Urinary bladder (tissue), 3 donors: ENCODE measurements at regions not wholly inside any gene's neighbourhood (a gene's known extent, or its start where the extent isn't known, plus 50 kb on each side); places are given as distances from the start of the nearest gene placed in this dataset.
"Not testable (repeated sequence)": the region's sequence is repeated elsewhere in the genome, so short reads cannot be mapped to it uniquely, and the experiment has no call there.

ENCODE experiments used
- DNase-seq: peaks from one replicate; pipeline ENCODE4 v3.0.0-alpha.2; 2015; ENCODE audit errors: extremely low spot score
- H3K27ac ChIP-seq: one replicate; pipeline ENCODE4 v1.5.1; 2013; ENCODE audit warnings: low read depth, mild to moderate bottlenecking, moderate library complexity
- H3K36me3 ChIP-seq: one replicate; pipeline ENCODE4 v1.6.1; 2013; ENCODE audit warnings: mild to moderate bottlenecking, moderate library complexity; ENCODE audit not compliant: insufficient read depth
- H3K4me1 ChIP-seq: one replicate; pipeline ENCODE4 v1.6.1; 2013; ENCODE audit warnings: mild to moderate bottlenecking, moderate library complexity; ENCODE audit not compliant: insufficient read depth
- H3K4me3 ChIP-seq: one replicate; pipeline ENCODE4 v1.5.1; 2013; ENCODE audit warnings: low read depth, low read length
- WGBS: extraction: QIAGEN DNeasy Blood & Tissue Kit; methylation state at CpG from one replicate; pipeline ENCODE4 v1.1.7; 2013; 5-methylcytosine and 5-hydroxymethylcytosine counted together
- donor health status: healthy with polysubstance abuse.
- donor health status: healthy.

- Histone ChIP-seq H3K27ac (no peak overlapping the region), H3K4me3 (no peak overlapping the region), H3K4me1 (no peaks in the 10 kb centered on the region), H3K36me3 (no peaks in the 10 kb centered on the region)
- DNase-seq = no peak
- 96% methylated on average over 59 of the region's 59 CpGs for WGBS
Observed at GRCh38 chr10:64196638-64197315, 675.6 kb downstream of the REEP3 start.

DNA sequence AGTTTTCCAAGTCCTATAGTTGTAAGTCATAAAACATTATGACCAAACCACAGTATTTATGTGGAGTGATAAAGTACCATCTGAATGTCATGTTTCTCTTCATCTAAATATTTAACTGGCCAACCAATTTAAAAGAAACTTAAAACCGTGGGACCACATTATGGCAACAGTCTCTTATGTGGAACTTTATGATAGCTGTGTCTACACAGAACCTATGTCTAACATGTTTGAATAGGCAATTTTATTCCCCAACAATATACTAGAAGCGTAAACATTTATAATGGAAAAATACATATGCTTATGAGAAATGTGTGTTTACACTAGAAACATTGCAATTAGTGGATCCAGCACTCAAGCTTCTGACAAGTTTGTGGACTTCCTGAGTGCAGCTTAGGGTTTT lies 680.7 kb downstream of the REEP3 start:
- 73% methylated on average over 2 of the region's 2 CpGs for WGBS
- Histone ChIP-seq H3K4me1 (no peaks in the 10 kb centered on the region), H3K36me3 (no peaks in the 10 kb centered on the region), H3K4me3 (no peak overlapping the region), H3K27ac (no peak overlapping the region)
- no peak for DNase-seq

- H3K4me1 ChIP-seq, H3K4me3 ChIP-seq, DNase-seq, H3K27ac ChIP-seq, H3K36me3 ChIP-seq: not testable (repeated sequence)
- WGBS = 93% methylated on average over 7 of the region's 7 CpGs
Observed at GRCh38 chr10:64204504-64204903, 683.3 kb downstream of the REEP3 start.

- no peak overlapping the region for H3K4me3 ChIP-seq
- no peak for DNase-seq
- no peaks in the 10 kb centered on the region for H3K4me1 ChIP-seq
- H3K36me3 ChIP-seq = no peaks in the 10 kb centered on the region
- WGBS = 86% methylated on average over 2 of the region's 2 CpGs
- H3K27ac ChIP-seq = no peak overlapping the region
Observed at GRCh38 chr10:64206409-64206808, 685.2 kb downstream of the REEP3 start.

DNA sequence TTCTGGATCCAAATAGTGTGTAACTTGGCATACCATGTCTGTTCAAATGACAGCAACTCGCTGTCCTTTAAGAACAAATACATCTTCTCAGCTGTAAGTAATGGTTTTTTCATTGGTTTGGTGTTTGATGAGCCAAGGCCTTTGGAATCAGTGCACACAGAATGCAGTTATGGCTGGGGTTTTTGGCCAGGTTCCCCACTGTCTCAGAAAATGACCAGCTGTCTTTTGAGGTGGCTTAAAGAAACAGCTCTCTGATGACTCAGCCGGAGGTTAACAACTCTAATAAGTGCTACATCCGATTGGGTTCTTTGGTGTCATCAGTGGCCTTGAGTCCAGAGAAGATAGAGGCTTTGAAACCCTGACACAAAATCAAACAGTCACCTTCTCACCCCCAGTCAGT lies 688.4 kb downstream of the REEP3 start:
- no peak overlapping the region for H3K27ac ChIP-seq
- no peak overlapping the region for H3K4me3 ChIP-seq
- WGBS = 32% methylated on average over 3 of the region's 3 CpGs
- DNase-seq = no peak
- no peaks in the 10 kb centered on the region for H3K36me3 ChIP-seq
- H3K4me1 ChIP-seq = no peaks in the 10 kb centered on the region

- no peaks in the 10 kb centered on the region for H3K4me1 ChIP-seq
- H3K27ac ChIP-seq = no peak overlapping the region
- WGBS = 80% methylated on average over 2 of the region's 2 CpGs
- H3K4me3 ChIP-seq = no peak overlapping the region
- no peak for DNase-seq
- no peaks in the 10 kb centered on the region for H3K36me3 ChIP-seq
Observed at GRCh38 chr10:64210211-64210610, 689.0 kb downstream of the REEP3 start.

GRCh38 chr10:64211466-64211865 lies 690.3 kb downstream of the REEP3 start:
- DNase-seq = no peak
- H3K36me3 ChIP-seq = no peaks in the 10 kb centered on the region
- no peaks in the 10 kb centered on the region for H3K4me1 ChIP-seq
- 49% methylated on average over 3 of the region's 3 CpGs for WGBS
- no peak overlapping the region for H3K27ac ChIP-seq
- no peak overlapping the region for H3K4me3 ChIP-seq

DNA sequence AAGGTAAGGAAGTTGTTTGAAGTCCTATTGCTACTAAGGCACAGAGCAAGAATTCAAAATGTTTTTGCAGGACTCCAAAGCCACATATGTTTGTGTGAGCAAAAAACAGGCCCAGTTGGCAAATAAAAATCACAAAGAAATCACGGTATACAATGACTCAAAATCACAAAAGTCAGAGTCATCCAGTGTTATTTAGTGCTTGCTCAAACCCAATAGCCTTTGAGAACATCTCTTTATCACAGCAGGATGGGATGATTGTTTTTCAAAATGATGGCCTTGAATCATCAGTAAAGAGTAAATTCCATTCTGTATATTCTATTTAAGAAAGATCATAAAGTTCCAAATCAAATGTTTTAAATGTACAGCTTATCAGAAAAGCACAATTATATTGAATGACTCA lies 693.9 kb downstream of the REEP3 start:
- 81% methylated on average over 1 of the region's 1 CpG for WGBS
- Histone ChIP-seq H3K4me3 (no peak overlapping the region), H3K4me1 (no peaks in the 10 kb centered on the region), H3K27ac (no peak overlapping the region), H3K36me3 (no peaks in the 10 kb centered on the region)
- DNase-seq = no peak

DNA sequence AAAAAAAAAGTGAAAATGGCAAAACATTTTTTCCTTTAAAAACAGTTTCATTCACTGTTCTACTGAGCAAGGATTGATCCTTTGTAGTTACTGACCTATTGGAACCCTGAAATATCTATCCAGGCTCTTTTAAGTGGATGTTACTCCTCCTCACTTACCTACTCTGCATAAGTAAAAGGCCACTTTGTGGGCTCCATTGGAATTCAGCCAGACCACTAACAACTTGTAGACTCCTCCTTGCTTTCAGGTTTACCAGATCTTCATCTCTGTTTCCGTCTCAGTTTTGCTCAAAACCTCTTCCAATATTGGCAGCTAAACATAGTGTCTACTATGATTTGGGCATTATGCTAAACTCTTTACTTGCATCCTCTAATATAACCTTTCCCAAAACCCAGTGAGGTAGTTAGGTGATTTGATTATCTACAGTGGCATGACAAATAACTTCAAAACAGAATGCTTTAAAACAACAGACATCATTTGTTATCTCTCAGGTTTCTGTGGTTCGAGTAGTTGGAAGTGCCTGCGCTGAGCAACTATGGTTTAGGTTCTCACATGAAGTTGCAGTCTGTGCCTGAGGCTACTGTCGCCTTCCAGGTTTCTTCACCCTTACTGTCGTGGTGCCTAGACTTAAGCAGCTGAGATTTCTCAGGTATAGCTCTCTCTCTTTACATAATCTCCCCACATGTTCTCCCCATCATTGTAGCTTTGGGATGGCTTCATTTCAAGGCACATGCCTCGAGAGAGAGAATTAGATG lies 698.2 kb downstream of the REEP3 start:
- Histone ChIP-seq H3K4me3 (no peak overlapping the region), H3K27ac (no peak overlapping the region), H3K4me1 (no peaks in the 10 kb centered on the region), H3K36me3 (no peaks in the 10 kb centered on the region)
- 62% methylated on average over 6 of the region's 6 CpGs for WGBS
- no peak for DNase-seq

- no peak overlapping the region for H3K27ac ChIP-seq
Observed at GRCh38 chr10:64234489-64234888, 713.3 kb downstream of the REEP3 start.

GRCh38 chr10:64257704-64258103 lies 736.5 kb downstream of the REEP3 start:
- H3K27ac ChIP-seq = no peak overlapping the region
- H3K36me3 ChIP-seq = no peaks in the 10 kb centered on the region
- no peaks in the 10 kb centered on the region for H3K4me1 ChIP-seq
- DNase-seq = no peak
- 56% methylated on average over 1 of the region's 1 CpG for WGBS
- H3K4me3 ChIP-seq = no peak overlapping the region

More at GRCh38 chr10:64234489-64234888, 713.3 kb downstream of the REEP3 start:
- Histone ChIP-seq H3K4me1 (no peaks in the 10 kb centered on the region), H3K36me3 (no peaks in the 10 kb centered on the region), H3K4me3 (no peak overlapping the region)
- no peak for DNase-seq

- Histone ChIP-seq H3K4me1 (no peaks in the 10 kb centered on the region), H3K4me3 (no peak overlapping the region), H3K27ac (no peak overlapping the region), H3K36me3 (no peaks in the 10 kb centered on the region)
- no peak for DNase-seq
Observed at GRCh38 chr10:64261092-64261491, 739.9 kb downstream of the REEP3 start.

DNA sequence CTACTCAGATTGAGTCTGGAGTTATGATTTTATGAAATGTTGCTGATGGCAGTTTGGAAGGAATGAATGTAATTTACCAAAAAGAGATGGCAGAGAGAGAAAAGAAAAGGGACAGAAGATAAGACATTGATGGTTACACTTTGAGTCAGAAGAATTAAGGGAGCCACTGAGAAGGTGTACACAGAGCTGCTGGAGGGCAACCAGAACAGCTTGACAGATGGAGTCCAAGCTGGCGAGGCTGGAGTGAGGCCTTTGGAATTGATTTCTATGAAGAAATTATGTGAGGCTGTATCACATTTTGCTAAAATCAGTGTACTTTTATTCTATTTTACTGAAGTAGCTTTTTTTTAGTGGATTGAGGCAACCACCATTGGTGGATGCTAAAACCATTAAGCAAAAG lies 740.5 kb downstream of the REEP3 start:
- H3K36me3 ChIP-seq = no peaks in the 10 kb centered on the region
- H3K4me3 ChIP-seq = no peak overlapping the region
- WGBS = 98% methylated on average over 1 of the region's 1 CpG
- no peak overlapping the region for H3K27ac ChIP-seq
- DNase-seq = no peak
- H3K4me1 ChIP-seq = no peaks in the 10 kb centered on the region

DNA sequence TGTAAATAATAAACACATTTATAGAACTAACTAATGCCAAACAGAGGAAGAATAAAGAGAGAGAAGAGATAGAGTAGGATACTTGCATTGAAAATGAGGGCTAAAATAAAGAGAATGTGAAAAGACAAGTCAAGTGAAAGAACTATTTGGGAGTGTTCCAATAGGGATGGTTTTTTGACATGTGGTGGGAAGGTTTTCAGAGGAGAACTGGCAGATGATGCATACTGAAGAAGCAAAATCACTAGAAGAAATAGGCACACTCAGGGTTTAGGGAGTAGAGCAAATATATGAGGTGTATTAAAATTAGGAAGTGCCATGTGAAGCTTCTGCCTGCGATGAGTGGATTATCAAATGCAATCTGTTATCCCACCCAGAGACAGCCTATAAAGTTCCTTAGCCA lies 744.8 kb downstream of the REEP3 start:
- no peak for DNase-seq
- H3K36me3 ChIP-seq = no peaks in the 10 kb centered on the region
- WGBS = 55% methylated on average over 1 of the region's 1 CpG
- H3K4me3 ChIP-seq = no peak overlapping the region
- no peaks in the 10 kb centered on the region for H3K4me1 ChIP-seq
- no peak overlapping the region for H3K27ac ChIP-seq
